ENCODE measurements at regions not wholly inside any gene's neighbourhood (a gene's known extent, or its start where the extent isn't known, plus 50 kb on each side); places are given as distances from the start of the nearest gene placed in this dataset.

DNA sequence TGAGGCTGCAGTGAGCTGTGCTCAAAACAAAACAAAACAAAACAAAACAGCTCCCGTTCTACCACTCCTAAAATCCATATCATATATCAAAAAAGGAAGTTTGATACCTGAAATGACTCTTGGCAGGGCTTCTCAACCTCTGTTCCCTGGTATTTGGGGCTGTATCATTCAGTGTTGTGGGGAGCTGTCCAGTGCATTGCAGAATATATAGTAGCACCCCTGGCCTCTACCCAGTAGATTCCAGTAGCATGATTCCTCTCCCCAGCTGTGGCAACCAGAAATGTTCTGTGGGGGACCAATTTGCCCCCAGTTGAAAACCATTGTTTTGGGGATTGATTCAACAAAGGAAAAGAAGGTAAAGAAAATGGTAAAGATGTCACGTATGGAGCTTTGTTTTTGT is 238.9 kb downstream of the PRL start:
- TF ChIP-seq CTCF (IDR thresholded peaks at IDR 0.05), result no peak
- Histone ChIP-seq H3K27me3 (no peaks in the 10 kb centered on the region), H3K36me3 (no peaks in the 10 kb centered on the region), H3K9me3 (no peaks in the 10 kb centered on the region), H3K4me1 (no peaks in the 10 kb centered on the region), H3K27ac (no peak overlapping the region), H3K4me3 (no peak overlapping the region)
- FAIRE-seq (no peak), DNase-seq (no peak), ATAC-seq (no peak)
- WGBS, 2 donors, result 64 to 73% methylated on average over 2 of the region's 2 CpGs
- intact Hi-C loops (cut with DNase I), result no loop called here

GRCh38 chr6:22059126-22059525 is 237.7 kb downstream of the PRL start:
- intact Hi-C loops (cut with DNase I), result no loop called here
- Histone ChIP-seq H3K36me3 (no peaks in the 10 kb centered on the region), H3K27me3 (no peaks in the 10 kb centered on the region), H3K27ac (no peak overlapping the region), H3K4me1 (no peaks in the 10 kb centered on the region), H3K4me3 (no peak overlapping the region), H3K9me3 (no peaks in the 10 kb centered on the region)
- FAIRE-seq, result no peak
- no peak for DNase-seq
- WGBS, 2 donors, result 75 to 81% methylated on average over 3 of the region's 3 CpGs
- ATAC-seq, result no peak
- TF ChIP-seq CTCF (IDR thresholded peaks at IDR 0.05), result no peak

DNA sequence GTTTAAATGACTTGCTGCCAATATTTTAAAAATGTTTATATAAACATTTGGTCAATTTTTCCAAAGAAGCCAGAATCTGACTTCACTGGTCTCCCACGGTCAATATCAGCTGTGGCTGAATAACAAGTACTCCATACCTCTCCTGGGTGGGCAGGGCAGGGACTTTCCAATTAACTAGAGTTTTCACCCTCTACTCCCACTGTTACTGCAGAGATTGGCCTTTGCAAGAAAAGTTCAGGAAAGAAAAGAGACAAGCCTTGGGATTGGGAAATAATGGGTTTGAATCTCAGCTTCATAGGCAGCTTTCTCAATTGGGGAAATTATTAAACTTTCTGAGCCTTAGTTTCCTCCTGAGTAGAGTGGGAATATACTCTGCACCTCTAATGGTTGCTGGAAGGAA is 236.9 kb downstream of the PRL start:
- 50 to 60% methylated on average over 1 of the region's 1 CpG for WGBS, 2 donors
- DNase-seq, result no peak
- intact Hi-C loops (cut with DNase I), result no loop called here
- Histone ChIP-seq H3K4me1 (no peaks in the 10 kb centered on the region), H3K27me3 (no peaks in the 10 kb centered on the region), H3K36me3 (no peaks in the 10 kb centered on the region), H3K27ac (no peak overlapping the region), H3K9me3 (no peaks in the 10 kb centered on the region), H3K4me3 (no peak overlapping the region)
- no peak for TF ChIP-seq CTCF (IDR thresholded peaks at IDR 0.05)
- FAIRE-seq, result no peak
- ATAC-seq, result no peak

DNA sequence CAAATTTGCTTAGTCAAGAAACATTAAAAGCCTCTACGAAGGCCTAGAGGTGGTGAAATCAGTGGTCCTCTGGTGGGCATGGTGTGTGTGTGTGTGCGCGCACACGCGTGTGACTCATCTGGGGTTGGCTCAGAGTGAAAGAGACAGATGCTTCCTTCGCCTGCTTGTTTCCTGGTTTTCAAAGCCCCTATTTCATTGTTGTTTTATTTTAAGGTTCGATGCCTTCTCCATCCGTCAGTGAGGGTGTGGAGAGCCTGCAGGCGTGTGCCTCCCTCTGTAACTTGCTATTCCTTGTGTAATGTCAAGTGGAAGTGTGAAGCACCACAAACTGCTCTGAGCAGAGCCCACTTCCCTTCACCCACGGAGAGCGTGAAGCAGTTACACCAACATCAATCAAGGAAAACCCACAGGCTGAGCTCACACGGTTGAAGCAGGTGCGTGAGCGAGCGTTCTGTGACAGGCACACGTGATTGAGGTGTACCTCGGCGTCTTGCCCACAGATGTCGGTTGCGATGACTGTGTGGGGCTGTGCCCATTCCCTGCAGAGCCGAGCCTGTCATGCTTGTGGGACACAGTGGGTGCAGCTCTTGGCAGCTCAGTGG is 233.9 kb downstream of the PRL start:
- H3K27ac ChIP-seq, result no peak overlapping the region
- peaks cover 0 to 4% (median 0%) of the 10 kb centered on the region in 3 donors for H3K4me1 ChIP-seq
- H3K27me3 ChIP-seq, result no peaks in the 10 kb centered on the region
- no peak overlapping the region for H3K4me3 ChIP-seq
- H3K9me3 ChIP-seq, result no peaks in the 10 kb centered on the region
- intact Hi-C loops (cut with DNase I), result no loop called here
- no peak for FAIRE-seq
- ATAC-seq, result peak in 2 of 4 donors; percentile 21 to 25
- no peak for DNase-seq
- no peak for TF ChIP-seq CTCF (IDR thresholded peaks at IDR 0.05)
- WGBS, 2 donors, result 82 to 89% methylated on average over 21 of the region's 21 CpGs
- no peaks in the 10 kb centered on the region for H3K36me3 ChIP-seq

GRCh38 chr6:22064558-22064957 is 232.3 kb downstream of the PRL start:
- TF ChIP-seq CTCF (IDR thresholded peaks at IDR 0.05), result no peak
- DNase-seq, result no peak
- WGBS, 2 donors, result 95% methylated on average over 1 of the region's 1 CpG
- no peak for FAIRE-seq
- Histone ChIP-seq H3K9me3 (no peaks in the 10 kb centered on the region), H3K27me3 (no peaks in the 10 kb centered on the region), H3K4me3 (no peak overlapping the region), H3K36me3 (no peaks in the 10 kb centered on the region), H3K4me1 (peaks cover 0 to 4% (median 0%) of the 10 kb centered on the region in 3 donors), H3K27ac (no peak overlapping the region)
- intact Hi-C loops (cut with DNase I), result no loop called here
- no peak for ATAC-seq
